ENCODE measurements at regions not wholly inside any gene's neighbourhood (a gene's known extent, or its start where the extent isn't known, plus 50 kb on each side); places are given as distances from the start of the nearest gene placed in this dataset.
"Not testable (repeated sequence)": the region's sequence is repeated elsewhere in the genome, so short reads cannot be mapped to it uniquely, and the experiment has no call there.

GRCh38 chr4:75302648-75303047 is 211.6 kb downstream of the RCHY1 start:
- Mint-ChIP-seq H3K27me3 (ENCODE audit: unreplicated experiment) (no peaks in the 10 kb centered on the region), H3K27ac (ENCODE audit: unreplicated experiment) (no peak overlapping the region), H3K4me3 (ENCODE audit: unreplicated experiment) (no peak overlapping the region), H3K4me1 (ENCODE audit: unreplicated experiment) (peaks cover 5% of the 10 kb centered on the region), H3K9me3 (ENCODE audit: unreplicated experiment) (no peaks in the 10 kb centered on the region), H3K36me3 (ENCODE audit: low read depth, unreplicated experiment) (peaks cover 4% of the 10 kb centered on the region)
- TF ChIP-seq, protein P1, sequence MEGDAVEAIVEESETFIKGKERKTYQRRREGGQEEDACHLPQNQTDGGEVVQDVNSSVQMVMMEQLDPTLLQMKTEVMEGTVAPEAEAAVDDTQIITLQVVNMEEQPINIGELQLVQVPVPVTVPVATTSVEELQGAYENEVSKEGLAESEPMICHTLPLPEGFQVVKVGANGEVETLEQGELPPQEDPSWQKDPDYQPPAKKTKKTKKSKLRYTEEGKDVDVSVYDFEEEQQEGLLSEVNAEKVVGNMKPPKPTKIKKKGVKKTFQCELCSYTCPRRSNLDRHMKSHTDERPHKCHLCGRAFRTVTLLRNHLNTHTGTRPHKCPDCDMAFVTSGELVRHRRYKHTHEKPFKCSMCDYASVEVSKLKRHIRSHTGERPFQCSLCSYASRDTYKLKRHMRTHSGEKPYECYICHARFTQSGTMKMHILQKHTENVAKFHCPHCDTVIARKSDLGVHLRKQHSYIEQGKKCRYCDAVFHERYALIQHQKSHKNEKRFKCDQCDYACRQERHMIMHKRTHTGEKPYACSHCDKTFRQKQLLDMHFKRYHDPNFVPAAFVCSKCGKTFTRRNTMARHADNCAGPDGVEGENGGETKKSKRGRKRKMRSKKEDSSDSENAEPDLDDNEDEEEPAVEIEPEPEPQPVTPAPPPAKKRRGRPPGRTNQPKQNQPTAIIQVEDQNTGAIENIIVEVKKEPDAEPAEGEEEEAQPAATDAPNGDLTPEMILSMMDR (IDR thresholded peaks at IDR 0.05; ENCODE audit: unreplicated experiment) = no peak
- DNase-seq (ENCODE audit: low spot score) = no peak

- Mint-ChIP-seq H3K9me3 (ENCODE audit: unreplicated experiment) (no peaks in the 10 kb centered on the region), H3K27me3 (ENCODE audit: unreplicated experiment) (no peaks in the 10 kb centered on the region), H3K4me1 (ENCODE audit: unreplicated experiment) (no peaks in the 10 kb centered on the region), H3K27ac (ENCODE audit: unreplicated experiment) (no peak overlapping the region), H3K4me3 (ENCODE audit: unreplicated experiment) (no peak overlapping the region), H3K36me3 (ENCODE audit: low read depth, unreplicated experiment) (no peaks in the 10 kb centered on the region)
- peak; percentile 22 for DNase-seq (ENCODE audit: low spot score)
- TF ChIP-seq, protein P1 (IDR thresholded peaks at IDR 0.05; ENCODE audit: unreplicated experiment) = peak; percentile 30
Observed at GRCh38 chr4:75289914-75290582, 224.2 kb downstream of the RCHY1 start.

- H3K4me3 Mint-ChIP-seq (ENCODE audit: unreplicated experiment) = no peak overlapping the region
- no peak overlapping the region for H3K27ac Mint-ChIP-seq (ENCODE audit: unreplicated experiment)
- H3K27me3 Mint-ChIP-seq (ENCODE audit: unreplicated experiment) = no peaks in the 10 kb centered on the region
Observed at GRCh38 chr4:75287738-75288517, 226.3 kb downstream of the RCHY1 start.

GRCh38 chr4:75285837-75286236 is 228.4 kb downstream of the RCHY1 start:
- Mint-ChIP-seq H3K9me3 (ENCODE audit: unreplicated experiment) (no peaks in the 10 kb centered on the region), H3K4me1 (ENCODE audit: unreplicated experiment) (no peaks in the 10 kb centered on the region), H3K27me3 (ENCODE audit: unreplicated experiment) (no peaks in the 10 kb centered on the region), H3K27ac (ENCODE audit: unreplicated experiment) (no peak overlapping the region), H3K36me3 (ENCODE audit: low read depth, unreplicated experiment) (no peaks in the 10 kb centered on the region), H3K4me3 (ENCODE audit: unreplicated experiment) (no peak overlapping the region)
- TF ChIP-seq, protein P1 (IDR thresholded peaks at IDR 0.05; ENCODE audit: unreplicated experiment) = no peak
- DNase-seq (ENCODE audit: low spot score) = no peak

More at GRCh38 chr4:75287738-75288517, 226.3 kb downstream of the RCHY1 start:
- no peak for DNase-seq (ENCODE audit: low spot score)
- TF ChIP-seq, protein P1 (IDR thresholded peaks at IDR 0.05; ENCODE audit: unreplicated experiment) = no peak
- Mint-ChIP-seq H3K36me3 (ENCODE audit: low read depth, unreplicated experiment) (no peaks in the 10 kb centered on the region), H3K4me1 (ENCODE audit: unreplicated experiment) (no peaks in the 10 kb centered on the region), H3K9me3 (ENCODE audit: unreplicated experiment) (no peaks in the 10 kb centered on the region)

GRCh38 chr4:75284831-75285230 is 229.4 kb downstream of the RCHY1 start:
- TF ChIP-seq, protein P1 (IDR thresholded peaks at IDR 0.05; ENCODE audit: unreplicated experiment) = no peak
- H3K27me3 Mint-ChIP-seq (ENCODE audit: unreplicated experiment) = peaks cover 3% of the 10 kb centered on the region
- no peak for DNase-seq (ENCODE audit: low spot score)
- H3K9me3 Mint-ChIP-seq (ENCODE audit: unreplicated experiment) = no peaks in the 10 kb centered on the region
- H3K27ac Mint-ChIP-seq (ENCODE audit: unreplicated experiment) = no peak overlapping the region
- H3K4me1 Mint-ChIP-seq (ENCODE audit: unreplicated experiment) = no peaks in the 10 kb centered on the region
- no peak overlapping the region for H3K4me3 Mint-ChIP-seq (ENCODE audit: unreplicated experiment)
- no peaks in the 10 kb centered on the region for H3K36me3 Mint-ChIP-seq (ENCODE audit: low read depth, unreplicated experiment)

DNA sequence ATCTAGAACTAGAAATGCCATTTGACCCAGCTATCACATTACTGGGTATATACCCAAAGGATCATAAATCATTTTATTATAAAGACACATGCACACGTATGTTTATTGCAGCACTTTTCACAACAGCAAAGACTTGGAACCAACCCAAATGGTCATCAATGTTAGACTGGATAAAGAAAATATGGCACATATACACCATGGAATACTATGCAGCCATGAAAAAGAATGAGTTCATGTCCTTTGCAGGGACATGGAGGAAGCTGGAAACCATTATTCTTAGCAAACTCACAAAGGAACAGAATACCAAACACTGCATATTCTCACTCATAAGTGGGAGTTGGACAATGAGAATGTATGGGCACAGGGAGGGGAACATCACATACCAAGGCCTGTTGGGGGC is 233.7 kb downstream of the RCHY1 start:
- H3K36me3 Mint-ChIP-seq (ENCODE audit: low read depth, unreplicated experiment); DNase-seq (ENCODE audit: low spot score); H3K4me1 Mint-ChIP-seq (ENCODE audit: unreplicated experiment); H3K4me3 Mint-ChIP-seq (ENCODE audit: unreplicated experiment); H3K27me3 Mint-ChIP-seq (ENCODE audit: unreplicated experiment); H3K27ac Mint-ChIP-seq (ENCODE audit: unreplicated experiment); H3K9me3 Mint-ChIP-seq (ENCODE audit: unreplicated experiment): not testable (repeated sequence)
